Lower lobe of right lung (tissue), 2 donors: ENCODE measurements at regions not wholly inside any gene's neighbourhood (a gene's known extent, or its start where the extent isn't known, plus 50 kb on each side); places are given as distances from the start of the nearest gene placed in this dataset.

Experiments
- ATAC-seq, 2 donors: fragments of 200-7000 bp; cut with Tn5 transposase; one replicate each; pipeline ENCODE4 v1.9.1; 2020 to 2022; ENCODE audit warnings: mild to moderate bottlenecking in 2 of 2, moderate library complexity in 2 of 2
- DNase-seq: peaks from one replicate; pipeline ENCODE4 v3.0.0-alpha.2; 2020
- H3K27ac ChIP-seq: fragments of 200-600 bp; one replicate; pipeline ENCODE4 v1.8.0; 2022
- H3K27me3 ChIP-seq: fragments of 200-600 bp; one replicate; pipeline ENCODE4 v1.8.0; 2022; ENCODE audit warnings: low read depth
- H3K36me3 ChIP-seq: fragments of 200-600 bp; one replicate; pipeline ENCODE4 v1.8.0; 2022; ENCODE audit warnings: mild to moderate bottlenecking
- H3K4me1 ChIP-seq: fragments of 200-600 bp; one replicate; pipeline ENCODE4 v1.8.0; 2022
- H3K4me3 ChIP-seq: fragments of 200-600 bp; one replicate; pipeline ENCODE4 v1.8.0; 2022; ENCODE audit warnings: mild to moderate bottlenecking
- H3K9me3 ChIP-seq: fragments of 200-600 bp; one replicate; pipeline ENCODE4 v1.8.0; 2022
- CTCF ChIP-seq: fragments of 200-600 bp; IDR thresholded peaks from one replicate; pipeline ENCODE4 v1.8.0; 2022; ENCODE audit warnings: antibody characterized with exemption, mild to moderate bottlenecking
- intact Hi-C: fragments of 100-400 bp; cut with DNase I; formaldehyde crosslinking; loops from one replicate; pipeline ENCODE4 v1.11.0; 2022
- donor health status: DM: no; HTN: yes; CAD: no; lungs with severe emphysema.

- no peak for ATAC-seq
- no peak overlapping the region for H3K4me3 ChIP-seq
- peaks cover 4% of the 10 kb centered on the region for H3K9me3 ChIP-seq
- TF ChIP-seq CTCF = no peak
- intact Hi-C loops = no loop called here
- no peak overlapping the region for H3K27ac ChIP-seq
- H3K36me3 ChIP-seq = no peaks in the 10 kb centered on the region
- no peak for DNase-seq
- H3K27me3 ChIP-seq = no peaks in the 10 kb centered on the region
- H3K4me1 ChIP-seq = no peaks in the 10 kb centered on the region
Measured at GRCh38 chr13:24041651-24042225, 118.8 kb upstream of the SPATA13 start.

GRCh38 chr13:24042710-24043440, 117.6 kb upstream of the SPATA13 start:
- H3K4me3 ChIP-seq = no peak overlapping the region

GRCh38 chr13:24043590-24044350, 116.8 kb upstream of the SPATA13 start:
- DNase-seq = no peak
- no peaks in the 10 kb centered on the region for H3K4me1 ChIP-seq
- no peak for ATAC-seq
- H3K9me3 ChIP-seq = peaks cover 10% of the 10 kb centered on the region
- no peaks in the 10 kb centered on the region for H3K36me3 ChIP-seq
- TF ChIP-seq CTCF = no peak
- no peaks in the 10 kb centered on the region for H3K27me3 ChIP-seq
- no peak overlapping the region for H3K27ac ChIP-seq
- no peak overlapping the region for H3K4me3 ChIP-seq
- intact Hi-C loops = no loop called here

More at GRCh38 chr13:24042710-24043440, 117.6 kb upstream of the SPATA13 start:
- DNase-seq (no peak), ATAC-seq (peak; percentile 53 to 80)
- intact Hi-C loops = no loop called here
- Histone ChIP-seq H3K27me3 (no peaks in the 10 kb centered on the region), H3K36me3 (no peaks in the 10 kb centered on the region), H3K27ac (no peak overlapping the region), H3K4me1 (no peaks in the 10 kb centered on the region), H3K9me3 (peaks cover 10% of the 10 kb centered on the region)
- TF ChIP-seq CTCF = no peak

GRCh38 chr13:24045597-24045996, 114.9 kb upstream of the SPATA13 start:
- ATAC-seq (no peak), DNase-seq (no peak)
- TF ChIP-seq CTCF = no peak
- no peaks in the 10 kb centered on the region for H3K36me3 ChIP-seq
- no peak overlapping the region for H3K4me3 ChIP-seq
- H3K4me1 ChIP-seq = peaks cover 4% of the 10 kb centered on the region
- peaks cover 10% of the 10 kb centered on the region for H3K9me3 ChIP-seq
- H3K27me3 ChIP-seq = no peaks in the 10 kb centered on the region
- H3K27ac ChIP-seq = no peak overlapping the region
- intact Hi-C loops = no loop called here

GRCh38 chr13:24050292-24050711, 110.2 kb upstream of the SPATA13 start:
- intact Hi-C loops = loop anchor here (10.0 kb wide), 1 partner anchor 174 kb away; no protein-coding TSS in a partner anchor
- Histone ChIP-seq H3K36me3 (no peaks in the 10 kb centered on the region), H3K27me3 (no peaks in the 10 kb centered on the region), H3K4me1 (peaks cover 35% of the 10 kb centered on the region), H3K27ac (peak overlapping the region; percentile 31), H3K9me3 (peaks cover 10% of the 10 kb centered on the region), H3K4me3 (no peak overlapping the region)
- TF ChIP-seq CTCF = no peak
- ATAC-seq (peak; percentile 44 to 51), DNase-seq (peak; percentile 66)
